ENCODE measurements at regions not wholly inside any gene's neighbourhood (a gene's known extent, or its start where the extent isn't known, plus 50 kb on each side); places are given as distances from the start of the nearest gene placed in this dataset.

DNA sequence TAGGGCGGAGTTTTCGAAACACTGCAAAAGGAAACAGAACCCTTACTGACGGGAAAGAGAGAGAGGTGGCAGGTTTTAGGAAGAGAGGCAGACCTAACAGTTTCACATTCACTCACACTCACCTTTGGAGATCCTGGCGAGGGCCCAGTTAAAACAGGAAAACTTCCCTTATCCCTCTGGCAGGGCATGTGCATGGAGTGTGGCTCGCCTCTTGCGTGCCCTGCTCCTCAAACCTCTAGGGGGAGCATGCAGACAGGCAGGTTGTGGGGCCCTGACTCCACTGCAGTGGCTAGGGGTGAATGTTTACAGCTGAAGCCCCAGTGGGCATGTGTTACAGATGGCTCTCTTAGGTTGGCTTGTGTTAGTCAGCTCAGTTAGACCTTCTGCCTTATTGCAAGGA, 451.5 kb downstream of the UBE2NL start:
- Histone ChIP-seq H3K9me3 (ENCODE audit: low read length) (peaks cover 42% of the 10 kb centered on the region), H3K4me1 (ENCODE audit: insufficient read depth, low read length) (no peaks in the 10 kb centered on the region), H3K27ac (ENCODE audit: extremely low read length, insufficient read depth, low read length) (no peak overlapping the region), H4K20me1 (ENCODE audit: insufficient read depth, low read length) (no peaks in the 10 kb centered on the region), H3K4me3 (replicated peaks in 1 of 3; ENCODE audit: insufficient read depth in 1 of 3, low read depth in 2 of 3, low read length in 3 of 3) (no peak overlapping the region), H3K36me3 (replicated peaks in 1 of 2; ENCODE audit: control insufficient read depth in 1 of 2, insufficient read depth in 2 of 2, low read length in 2 of 2) (no peaks in the 10 kb centered on the region), H3K79me2 (ENCODE audit: insufficient read depth, low read length) (no peaks in the 10 kb centered on the region), H3K4me2 (ENCODE audit: low read depth, low read length) (no peak overlapping the region), H3K9ac (ENCODE audit: insufficient read depth, low read depth, low read length) (no peak overlapping the region), H3K27me3 (ENCODE audit: control insufficient read depth in 1 of 2, insufficient read depth in 2 of 2, low read length in 2 of 2) (no peaks in the 10 kb centered on the region), H2AFZ (ENCODE audit: low read length) (no peak overlapping the region)
- in situ Hi-C loops (cut with HindIII; ENCODE audit: extremely low pct_ligation_motif_present, low pct_unique_long_range_greater_than_20kb), result no loop called here
- CTCF ChIA-PET (ENCODE audit: low intra/inter-chr PET ratio, low total read pairs), result no interaction called here
- POLR2A ChIA-PET, result no interaction called here
- FAIRE-seq (no peak), ATAC-seq (no peak), DNase-seq (ENCODE audit: low spot score) (no peak)
- WGBS (ENCODE audit: low lambda C conversion rate), result 70% methylated on average over 3 of the region's 6 CpGs
- intact Hi-C loops (cut with micrococcal nuclease; ENCODE audit: unreplicated experiment), result no loop called here
- BruUV-seq (replicated peaks), result no TSS peak
- TF ChIP-seq, protein P1, sequence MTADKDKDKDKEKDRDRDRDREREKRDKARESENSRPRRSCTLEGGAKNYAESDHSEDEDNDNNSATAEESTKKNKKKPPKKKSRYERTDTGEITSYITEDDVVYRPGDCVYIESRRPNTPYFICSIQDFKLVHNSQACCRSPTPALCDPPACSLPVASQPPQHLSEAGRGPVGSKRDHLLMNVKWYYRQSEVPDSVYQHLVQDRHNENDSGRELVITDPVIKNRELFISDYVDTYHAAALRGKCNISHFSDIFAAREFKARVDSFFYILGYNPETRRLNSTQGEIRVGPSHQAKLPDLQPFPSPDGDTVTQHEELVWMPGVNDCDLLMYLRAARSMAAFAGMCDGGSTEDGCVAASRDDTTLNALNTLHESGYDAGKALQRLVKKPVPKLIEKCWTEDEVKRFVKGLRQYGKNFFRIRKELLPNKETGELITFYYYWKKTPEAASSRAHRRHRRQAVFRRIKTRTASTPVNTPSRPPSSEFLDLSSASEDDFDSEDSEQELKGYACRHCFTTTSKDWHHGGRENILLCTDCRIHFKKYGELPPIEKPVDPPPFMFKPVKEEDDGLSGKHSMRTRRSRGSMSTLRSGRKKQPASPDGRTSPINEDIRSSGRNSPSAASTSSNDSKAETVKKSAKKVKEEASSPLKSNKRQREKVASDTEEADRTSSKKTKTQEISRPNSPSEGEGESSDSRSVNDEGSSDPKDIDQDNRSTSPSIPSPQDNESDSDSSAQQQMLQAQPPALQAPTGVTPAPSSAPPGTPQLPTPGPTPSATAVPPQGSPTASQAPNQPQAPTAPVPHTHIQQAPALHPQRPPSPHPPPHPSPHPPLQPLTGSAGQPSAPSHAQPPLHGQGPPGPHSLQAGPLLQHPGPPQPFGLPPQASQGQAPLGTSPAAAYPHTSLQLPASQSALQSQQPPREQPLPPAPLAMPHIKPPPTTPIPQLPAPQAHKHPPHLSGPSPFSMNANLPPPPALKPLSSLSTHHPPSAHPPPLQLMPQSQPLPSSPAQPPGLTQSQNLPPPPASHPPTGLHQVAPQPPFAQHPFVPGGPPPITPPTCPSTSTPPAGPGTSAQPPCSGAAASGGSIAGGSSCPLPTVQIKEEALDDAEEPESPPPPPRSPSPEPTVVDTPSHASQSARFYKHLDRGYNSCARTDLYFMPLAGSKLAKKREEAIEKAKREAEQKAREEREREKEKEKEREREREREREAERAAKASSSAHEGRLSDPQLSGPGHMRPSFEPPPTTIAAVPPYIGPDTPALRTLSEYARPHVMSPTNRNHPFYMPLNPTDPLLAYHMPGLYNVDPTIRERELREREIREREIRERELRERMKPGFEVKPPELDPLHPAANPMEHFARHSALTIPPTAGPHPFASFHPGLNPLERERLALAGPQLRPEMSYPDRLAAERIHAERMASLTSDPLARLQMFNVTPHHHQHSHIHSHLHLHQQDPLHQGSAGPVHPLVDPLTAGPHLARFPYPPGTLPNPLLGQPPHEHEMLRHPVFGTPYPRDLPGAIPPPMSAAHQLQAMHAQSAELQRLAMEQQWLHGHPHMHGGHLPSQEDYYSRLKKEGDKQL (CRISPR knock-in tag; IDR thresholded peaks at IDR 0.05; ENCODE audit: low read depth), result no peak
- TF ChIP-seq, protein P2, sequence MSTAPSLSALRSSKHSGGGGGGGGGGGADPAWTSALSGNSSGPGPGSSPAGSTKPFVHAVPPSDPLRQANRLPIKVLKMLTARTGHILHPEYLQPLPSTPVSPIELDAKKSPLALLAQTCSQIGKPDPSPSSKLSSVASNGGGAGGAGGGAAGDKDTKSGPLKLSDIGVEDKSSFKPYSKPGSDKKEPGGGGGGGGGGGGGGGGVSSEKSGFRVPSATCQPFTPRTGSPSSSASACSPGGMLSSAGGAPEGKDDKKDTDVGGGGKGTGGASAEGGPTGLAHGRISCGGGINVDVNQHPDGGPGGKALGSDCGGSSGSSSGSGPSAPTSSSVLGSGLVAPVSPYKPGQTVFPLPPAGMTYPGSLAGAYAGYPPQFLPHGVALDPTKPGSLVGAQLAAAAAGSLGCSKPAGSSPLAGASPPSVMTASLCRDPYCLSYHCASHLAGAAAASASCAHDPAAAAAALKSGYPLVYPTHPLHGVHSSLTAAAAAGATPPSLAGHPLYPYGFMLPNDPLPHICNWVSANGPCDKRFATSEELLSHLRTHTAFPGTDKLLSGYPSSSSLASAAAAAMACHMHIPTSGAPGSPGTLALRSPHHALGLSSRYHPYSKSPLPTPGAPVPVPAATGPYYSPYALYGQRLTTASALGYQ (CRISPR knock-in tag; IDR thresholded peaks at IDR 0.05), result no peak
- no peak for TF ChIP-seq ZNF841 (CRISPR knock-in tag; IDR thresholded peaks at IDR 0.05; ENCODE audit: borderline replicate concordance)
- TF ChIP-seq ZNF235 (CRISPR knock-in tag; IDR thresholded peaks at IDR 0.05; ENCODE audit: borderline replicate concordance), result no peak
- TF ChIP-seq ZBTB38 (CRISPR knock-in tag; IDR thresholded peaks at IDR 0.05), result no peak
- TF ChIP-seq ZMYM2 (CRISPR knock-in tag; IDR thresholded peaks at IDR 0.05), result no peak
- TF ChIP-seq, protein P3, sequence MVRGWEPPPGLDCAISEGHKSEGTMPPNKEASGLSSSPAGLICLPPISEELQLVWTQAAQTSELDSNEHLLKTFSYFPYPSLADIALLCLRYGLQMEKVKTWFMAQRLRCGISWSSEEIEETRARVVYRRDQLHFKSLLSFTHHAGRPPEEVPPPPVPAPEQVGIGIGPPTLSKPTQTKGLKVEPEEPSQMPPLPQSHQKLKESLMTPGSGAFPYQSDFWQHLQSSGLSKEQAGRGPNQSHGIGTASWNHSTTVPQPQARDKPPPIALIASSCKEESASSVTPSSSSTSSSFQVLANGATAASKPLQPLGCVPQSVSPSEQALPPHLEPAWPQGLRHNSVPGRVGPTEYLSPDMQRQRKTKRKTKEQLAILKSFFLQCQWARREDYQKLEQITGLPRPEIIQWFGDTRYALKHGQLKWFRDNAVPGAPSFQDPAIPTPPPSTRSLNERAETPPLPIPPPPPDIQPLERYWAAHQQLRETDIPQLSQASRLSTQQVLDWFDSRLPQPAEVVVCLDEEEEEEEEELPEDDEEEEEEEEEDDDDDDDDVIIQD (CRISPR knock-in tag; IDR thresholded peaks at IDR 0.05; ENCODE audit: low read depth), result no peak
- no peak for TF ChIP-seq ZNF775 (CRISPR knock-in tag; IDR thresholded peaks at IDR 0.05; ENCODE audit: borderline replicate concordance)
- TF ChIP-seq, protein P4, sequence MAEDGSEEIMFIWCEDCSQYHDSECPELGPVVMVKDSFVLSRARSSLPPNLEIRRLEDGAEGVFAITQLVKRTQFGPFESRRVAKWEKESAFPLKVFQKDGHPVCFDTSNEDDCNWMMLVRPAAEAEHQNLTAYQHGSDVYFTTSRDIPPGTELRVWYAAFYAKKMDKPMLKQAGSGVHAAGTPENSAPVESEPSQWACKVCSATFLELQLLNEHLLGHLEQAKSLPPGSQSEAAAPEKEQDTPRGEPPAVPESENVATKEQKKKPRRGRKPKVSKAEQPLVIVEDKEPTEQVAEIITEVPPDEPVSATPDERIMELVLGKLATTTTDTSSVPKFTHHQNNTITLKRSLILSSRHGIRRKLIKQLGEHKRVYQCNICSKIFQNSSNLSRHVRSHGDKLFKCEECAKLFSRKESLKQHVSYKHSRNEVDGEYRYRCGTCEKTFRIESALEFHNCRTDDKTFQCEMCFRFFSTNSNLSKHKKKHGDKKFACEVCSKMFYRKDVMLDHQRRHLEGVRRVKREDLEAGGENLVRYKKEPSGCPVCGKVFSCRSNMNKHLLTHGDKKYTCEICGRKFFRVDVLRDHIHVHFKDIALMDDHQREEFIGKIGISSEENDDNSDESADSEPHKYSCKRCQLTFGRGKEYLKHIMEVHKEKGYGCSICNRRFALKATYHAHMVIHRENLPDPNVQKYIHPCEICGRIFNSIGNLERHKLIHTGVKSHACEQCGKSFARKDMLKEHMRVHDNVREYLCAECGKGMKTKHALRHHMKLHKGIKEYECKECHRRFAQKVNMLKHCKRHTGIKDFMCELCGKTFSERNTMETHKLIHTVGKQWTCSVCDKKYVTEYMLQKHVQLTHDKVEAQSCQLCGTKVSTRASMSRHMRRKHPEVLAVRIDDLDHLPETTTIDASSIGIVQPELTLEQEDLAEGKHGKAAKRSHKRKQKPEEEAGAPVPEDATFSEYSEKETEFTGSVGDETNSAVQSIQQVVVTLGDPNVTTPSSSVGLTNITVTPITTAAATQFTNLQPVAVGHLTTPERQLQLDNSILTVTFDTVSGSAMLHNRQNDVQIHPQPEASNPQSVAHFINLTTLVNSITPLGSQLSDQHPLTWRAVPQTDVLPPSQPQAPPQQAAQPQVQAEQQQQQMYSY (CRISPR knock-in tag; IDR thresholded peaks at IDR 0.05), result no peak
- TF ChIP-seq ZNF501 (CRISPR knock-in tag; IDR thresholded peaks at IDR 0.05), result no peak
- TF ChIP-seq ATM (IDR thresholded peaks at IDR 0.05; ENCODE audit: borderline replicate concordance), result no peak
- TF ChIP-seq SOX6 (IDR thresholded peaks at IDR 0.05), result no peak
- no peak for TF ChIP-seq SOX6 (CRISPR knock-in tag; IDR thresholded peaks at IDR 0.05)
- TF ChIP-seq HOXA5 (CRISPR knock-in tag; IDR thresholded peaks at IDR 0.05), result no peak
